ENCODE measurements at regions not wholly inside any gene's neighbourhood (a gene's known extent, or its start where the extent isn't known, plus 50 kb on each side); places are given as distances from the start of the nearest gene placed in this dataset.

DNA sequence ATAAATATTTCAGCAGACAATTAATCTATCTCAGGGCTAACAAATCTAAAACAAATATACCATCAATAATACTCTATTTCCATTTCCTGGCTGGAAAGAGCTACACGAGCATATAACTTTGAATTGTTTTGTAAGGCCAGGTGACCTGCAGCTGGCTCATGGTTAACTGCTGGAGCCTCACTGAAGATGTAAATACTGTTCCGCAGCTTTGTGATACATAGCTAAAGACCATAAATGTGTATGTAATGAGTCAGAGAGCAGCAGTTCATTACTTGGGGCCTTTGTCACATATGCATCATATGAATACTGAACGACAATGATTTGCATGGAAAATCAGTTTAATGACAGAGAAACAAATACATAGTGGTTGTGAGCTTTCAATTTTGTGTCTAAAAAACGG is 109.4 kb upstream of the CCN2 start:
- Histone ChIP-seq H3K9me3 (replicated peaks in 1 of 2; ENCODE audit: control insufficient read depth in 1 of 2, insufficient read depth in 1 of 2, low read length in 2 of 2) (no peaks in the 10 kb centered on the region), H3K27ac (ENCODE audit: low read depth in 1 of 2, low read length in 2 of 2) (no peak overlapping the region), H4K20me1 (ENCODE audit: insufficient read depth, low read length) (no peaks in the 10 kb centered on the region), H3K36me3 (replicated peaks in 1 of 2; ENCODE audit: control insufficient read depth in 1 of 2, insufficient read depth in 2 of 2, low read length in 2 of 2) (no peaks in the 10 kb centered on the region), H3K79me2 (ENCODE audit: insufficient read depth, low read length) (no peaks in the 10 kb centered on the region), H3K4me2 (replicated peaks; ENCODE audit: extremely low read depth, low read length, poor library complexity, severe bottlenecking) (no peak overlapping the region), H2AFZ (ENCODE audit: insufficient read depth, low read depth, low read length, poor library complexity, severe bottlenecking) (no peak overlapping the region), H3K9ac (ENCODE audit: insufficient read depth, low read length, poor library complexity, severe bottlenecking) (no peak overlapping the region), H3K27me3 (ENCODE audit: control insufficient read depth in 2 of 2, insufficient read depth in 2 of 2, low read length in 2 of 2) (no peaks in the 10 kb centered on the region), H3K4me3 (replicated peaks in 1 of 3; ENCODE audit: low read depth in 2 of 3, low read length in 3 of 3) (no peak overlapping the region), H3K4me1 (ENCODE audit: control insufficient read depth in 1 of 2, insufficient read depth in 2 of 2, low read length in 2 of 2) (no peaks in the 10 kb centered on the region)
- DNase-seq = no peak
- H3K9me3 Mint-ChIP-seq = peaks cover 0 to 8% (median 0%) of the 10 kb centered on the region in 7 donors
- WGBS (ENCODE audit: insufficient coverage) = 83% methylated on average over 2 of the region's 4 CpGs
- intact Hi-C loops (cut with micrococcal nuclease) = no loop called here
- no peak overlapping the region for H3K27ac Mint-ChIP-seq
- H3K36me3 Mint-ChIP-seq = no peaks in the 10 kb centered on the region
- peaks cover 0 to 3% (median 2%) of the 10 kb centered on the region in 3 donors for H3K27me3 Mint-ChIP-seq (ENCODE audit: low read depth in 3 of 3)
- no peaks in the 10 kb centered on the region for H3K4me1 Mint-ChIP-seq
- TF ChIP-seq, protein P1, sequence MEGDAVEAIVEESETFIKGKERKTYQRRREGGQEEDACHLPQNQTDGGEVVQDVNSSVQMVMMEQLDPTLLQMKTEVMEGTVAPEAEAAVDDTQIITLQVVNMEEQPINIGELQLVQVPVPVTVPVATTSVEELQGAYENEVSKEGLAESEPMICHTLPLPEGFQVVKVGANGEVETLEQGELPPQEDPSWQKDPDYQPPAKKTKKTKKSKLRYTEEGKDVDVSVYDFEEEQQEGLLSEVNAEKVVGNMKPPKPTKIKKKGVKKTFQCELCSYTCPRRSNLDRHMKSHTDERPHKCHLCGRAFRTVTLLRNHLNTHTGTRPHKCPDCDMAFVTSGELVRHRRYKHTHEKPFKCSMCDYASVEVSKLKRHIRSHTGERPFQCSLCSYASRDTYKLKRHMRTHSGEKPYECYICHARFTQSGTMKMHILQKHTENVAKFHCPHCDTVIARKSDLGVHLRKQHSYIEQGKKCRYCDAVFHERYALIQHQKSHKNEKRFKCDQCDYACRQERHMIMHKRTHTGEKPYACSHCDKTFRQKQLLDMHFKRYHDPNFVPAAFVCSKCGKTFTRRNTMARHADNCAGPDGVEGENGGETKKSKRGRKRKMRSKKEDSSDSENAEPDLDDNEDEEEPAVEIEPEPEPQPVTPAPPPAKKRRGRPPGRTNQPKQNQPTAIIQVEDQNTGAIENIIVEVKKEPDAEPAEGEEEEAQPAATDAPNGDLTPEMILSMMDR (IDR thresholded peaks at IDR 0.05) = no peak
- H3K4me3 Mint-ChIP-seq = no peak overlapping the region

DNA sequence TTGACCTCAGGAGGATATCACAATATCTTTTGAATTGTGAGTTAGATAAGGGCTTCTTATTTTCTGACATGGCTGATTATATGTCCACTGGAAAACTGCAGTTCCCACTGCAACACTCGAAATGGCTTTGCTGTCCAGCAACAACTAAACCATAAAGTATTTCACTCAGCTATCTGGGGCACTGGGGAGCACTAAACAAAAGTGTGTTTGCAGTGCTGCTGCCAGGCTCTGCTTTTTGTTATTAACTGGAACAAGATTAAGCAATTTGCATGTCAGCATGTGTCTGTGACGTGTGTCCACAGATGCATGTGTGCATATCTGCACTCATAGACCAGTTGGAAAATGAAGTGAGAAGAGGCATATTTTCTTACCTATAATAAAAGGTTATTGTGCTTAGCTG is 107.8 kb upstream of the CCN2 start:
- no peaks in the 10 kb centered on the region for H3K4me1 ChIP-seq (ENCODE audit: control insufficient read depth in 1 of 2, insufficient read depth in 2 of 2, low read length in 2 of 2)
- H3K4me3 ChIP-seq (replicated peaks in 1 of 3; ENCODE audit: low read depth in 2 of 3, low read length in 3 of 3) = no peak overlapping the region
- H3K9me3 ChIP-seq (replicated peaks in 1 of 2; ENCODE audit: control insufficient read depth in 1 of 2, insufficient read depth in 1 of 2, low read length in 2 of 2) = no peaks in the 10 kb centered on the region
- no peaks in the 10 kb centered on the region for H3K36me3 ChIP-seq (replicated peaks in 1 of 2; ENCODE audit: control insufficient read depth in 1 of 2, insufficient read depth in 2 of 2, low read length in 2 of 2)
- Mint-ChIP-seq H3K36me3 (no peaks in the 10 kb centered on the region), H3K4me3 (no peak overlapping the region), H3K4me1 (no peaks in the 10 kb centered on the region), H3K27ac (no peak overlapping the region), H3K27me3 (ENCODE audit: low read depth in 3 of 3) (peaks cover 2 to 3% (median 2%) of the 10 kb centered on the region in 3 donors), H3K9me3 (peaks cover 0 to 8% (median 0%) of the 10 kb centered on the region in 7 donors)
- no peak overlapping the region for H2AFZ ChIP-seq (ENCODE audit: insufficient read depth, low read depth, low read length, poor library complexity, severe bottlenecking)
- H3K27me3 ChIP-seq (ENCODE audit: control insufficient read depth in 2 of 2, insufficient read depth in 2 of 2, low read length in 2 of 2) = no peaks in the 10 kb centered on the region
- no CpG with 5 or more reads among the region's 2 CpGs for WGBS (ENCODE audit: insufficient coverage)
- no peak for DNase-seq
- no peak overlapping the region for H3K9ac ChIP-seq (ENCODE audit: insufficient read depth, low read length, poor library complexity, severe bottlenecking)
- TF ChIP-seq, protein P1 (IDR thresholded peaks at IDR 0.05) = no peak
- no peaks in the 10 kb centered on the region for H4K20me1 ChIP-seq (ENCODE audit: insufficient read depth, low read length)
- no peak overlapping the region for H3K4me2 ChIP-seq (replicated peaks; ENCODE audit: extremely low read depth, low read length, poor library complexity, severe bottlenecking)
- no peaks in the 10 kb centered on the region for H3K79me2 ChIP-seq (ENCODE audit: insufficient read depth, low read length)
- no peak overlapping the region for H3K27ac ChIP-seq (ENCODE audit: low read depth in 1 of 2, low read length in 2 of 2)
- intact Hi-C loops (cut with micrococcal nuclease) = no loop called here

All from CD14-positive monocyte (primary cell).